ENCODE measurements at regions not wholly inside any gene's neighbourhood (a gene's known extent, or its start where the extent isn't known, plus 50 kb on each side); places are given as distances from the start of the nearest gene placed in this dataset.

DNA sequence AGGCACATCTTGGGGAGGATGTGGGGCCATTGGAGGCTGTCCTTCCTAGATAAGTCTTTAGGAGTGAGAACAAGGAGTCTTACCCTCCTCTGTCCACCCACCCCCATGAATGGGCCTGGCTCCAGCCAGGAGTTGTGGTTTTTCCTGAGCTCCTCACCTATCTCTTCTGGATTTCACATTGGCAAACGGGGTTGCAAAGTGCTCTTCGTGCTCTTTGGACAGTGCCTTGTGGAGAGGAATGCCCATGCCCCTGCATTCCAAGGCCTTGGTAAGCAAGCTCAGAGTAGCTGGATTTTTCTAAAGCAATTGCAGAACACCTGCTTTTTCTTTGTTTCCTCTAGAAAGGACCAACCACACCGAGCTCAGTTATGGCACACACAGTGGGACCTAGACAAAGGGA lies 152.1 kb upstream of the CAMK1G start:
- Histone ChIP-seq H3K9me3 (replicated peaks; ENCODE audit: low read length) (no peaks in the 10 kb centered on the region), H3K4me2 (ENCODE audit: low read length) (no peak overlapping the region), H3K9ac (ENCODE audit: low read depth, low read length) (no peak overlapping the region), H3K27me3 (ENCODE audit: control insufficient read depth, insufficient read depth, low read length) (no peaks in the 10 kb centered on the region), H3K36me3 (ENCODE audit: insufficient read depth, low read length) (no peaks in the 10 kb centered on the region), H3K4me1 (ENCODE audit: control insufficient read depth, insufficient read depth, low read length) (peaks cover 25% of the 10 kb centered on the region), H3K4me3 (ENCODE audit: low read length) (no peak overlapping the region)

DNA sequence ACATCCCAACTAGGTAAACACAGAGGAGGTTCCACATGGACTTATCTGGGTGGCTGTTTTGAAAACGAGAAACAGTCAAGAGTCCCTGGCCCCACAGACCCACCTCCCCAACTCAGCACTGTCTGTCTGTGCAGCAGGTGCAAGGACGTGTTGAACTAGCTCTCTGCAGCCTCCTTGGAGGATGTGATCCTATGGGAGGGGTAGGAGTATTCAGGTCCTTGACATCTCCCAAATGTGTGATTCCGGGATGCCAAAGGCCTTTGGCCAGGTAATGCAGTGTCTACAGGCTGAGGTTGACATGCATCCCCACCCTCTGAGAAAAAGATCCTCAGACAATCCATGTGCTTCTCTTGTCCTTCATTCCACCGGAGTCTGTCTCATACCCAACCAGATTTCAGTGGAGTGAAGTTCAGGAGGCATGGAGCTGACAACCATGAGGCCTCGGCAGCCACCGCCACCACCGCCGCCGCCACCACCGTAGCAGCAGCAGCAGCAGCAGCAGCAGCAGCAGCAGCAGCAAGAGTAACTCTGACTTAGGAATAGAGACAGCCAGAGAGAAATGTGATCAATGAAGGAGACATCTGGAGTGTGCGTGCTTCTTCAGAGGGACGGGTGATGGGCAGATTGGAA lies 151.6 kb upstream of the CAMK1G start:
- no peaks in the 10 kb centered on the region for H3K36me3 ChIP-seq (ENCODE audit: insufficient read depth, low read length)
- H3K9me3 ChIP-seq (replicated peaks; ENCODE audit: low read length): no peaks in the 10 kb centered on the region
- no peaks in the 10 kb centered on the region for H3K27me3 ChIP-seq (ENCODE audit: control insufficient read depth, insufficient read depth, low read length)
- H3K4me3 ChIP-seq (ENCODE audit: low read length): no peak overlapping the region
- H3K4me2 ChIP-seq (ENCODE audit: low read length): no peak overlapping the region
- no peak overlapping the region for H3K9ac ChIP-seq (ENCODE audit: low read depth, low read length)
- H3K4me1 ChIP-seq (ENCODE audit: control insufficient read depth, insufficient read depth, low read length): peaks cover 25% of the 10 kb centered on the region

DNA sequence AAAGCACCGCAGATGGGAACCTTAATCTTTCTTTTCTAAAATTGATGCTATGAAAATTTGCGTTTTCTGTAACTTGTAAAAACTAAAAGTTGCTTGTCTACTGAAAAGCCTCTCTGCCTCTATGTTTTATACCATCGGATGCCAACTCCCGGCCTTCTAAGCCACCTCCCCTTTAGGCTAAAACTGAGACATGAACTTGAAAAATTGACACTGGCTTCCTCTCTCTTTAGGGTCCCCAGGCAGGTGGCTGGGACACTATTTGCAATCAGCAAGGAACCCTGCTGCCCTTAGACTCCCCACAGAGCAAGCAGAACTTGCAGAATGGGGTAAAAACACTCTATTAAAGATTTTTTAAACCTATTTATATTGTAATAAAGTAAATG lies 151.1 kb upstream of the CAMK1G start:
- H3K27me3 ChIP-seq (ENCODE audit: control insufficient read depth, insufficient read depth, low read length): no peaks in the 10 kb centered on the region
- H3K9ac ChIP-seq (ENCODE audit: low read depth, low read length): no peak overlapping the region
- no peaks in the 10 kb centered on the region for H3K36me3 ChIP-seq (ENCODE audit: insufficient read depth, low read length)
- H3K4me2 ChIP-seq (ENCODE audit: low read length): no peak overlapping the region
- H3K4me1 ChIP-seq (ENCODE audit: control insufficient read depth, insufficient read depth, low read length): peaks cover 25% of the 10 kb centered on the region
- H3K9me3 ChIP-seq (replicated peaks; ENCODE audit: low read length): no peaks in the 10 kb centered on the region
- no peak overlapping the region for H3K4me3 ChIP-seq (ENCODE audit: low read length)

DNA sequence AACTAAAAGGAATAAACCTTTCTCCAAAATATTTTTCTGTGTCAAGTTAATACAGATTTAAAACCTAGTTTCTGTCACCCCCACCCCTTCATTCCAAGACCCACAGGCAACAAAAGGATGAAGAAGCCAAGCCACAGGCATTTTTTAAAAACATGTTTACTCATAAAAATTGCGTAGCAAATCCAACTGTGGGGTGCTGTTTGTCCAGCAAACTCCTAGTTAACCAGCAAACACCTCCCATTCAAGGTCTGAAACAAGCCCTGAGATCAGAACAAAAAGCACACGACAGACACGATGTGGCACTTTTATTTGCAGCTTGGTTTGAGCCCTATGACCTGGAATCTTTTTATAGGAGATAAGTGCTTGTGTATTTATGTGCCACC lies 149.9 kb upstream of the CAMK1G start:
- Histone ChIP-seq H3K4me1 (ENCODE audit: control insufficient read depth, insufficient read depth, low read length) (peaks cover 25% of the 10 kb centered on the region), H3K4me3 (ENCODE audit: low read length) (no peak overlapping the region), H3K27me3 (ENCODE audit: control insufficient read depth, insufficient read depth, low read length) (no peaks in the 10 kb centered on the region), H3K9ac (ENCODE audit: low read depth, low read length) (no peak overlapping the region), H3K4me2 (ENCODE audit: low read length) (no peak overlapping the region), H3K36me3 (ENCODE audit: insufficient read depth, low read length) (no peaks in the 10 kb centered on the region), H3K9me3 (replicated peaks; ENCODE audit: low read length) (no peaks in the 10 kb centered on the region)

DNA sequence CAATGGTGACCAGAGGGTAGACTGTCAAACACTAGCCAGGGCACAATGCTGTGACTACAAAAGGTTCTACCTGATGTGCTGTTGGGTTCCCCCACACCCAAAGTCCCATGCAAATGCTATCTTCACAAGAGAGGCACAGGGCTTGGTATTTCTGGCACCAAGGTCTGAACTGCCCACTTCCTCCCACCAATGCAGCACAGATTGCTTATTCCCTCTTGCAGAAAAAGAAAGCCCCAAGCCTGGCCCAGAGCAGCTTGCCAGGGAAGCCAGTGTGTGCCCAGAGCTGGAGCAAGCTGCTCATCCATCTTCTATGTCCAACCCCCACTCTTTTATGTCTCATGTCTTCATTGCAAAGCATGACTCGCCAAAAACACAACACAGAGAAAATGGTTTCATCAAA lies 149.4 kb upstream of the CAMK1G start:
- Histone ChIP-seq H3K27me3 (ENCODE audit: control insufficient read depth, insufficient read depth, low read length) (no peaks in the 10 kb centered on the region), H3K36me3 (ENCODE audit: insufficient read depth, low read length) (no peaks in the 10 kb centered on the region), H3K4me1 (ENCODE audit: control insufficient read depth, insufficient read depth, low read length) (peaks cover 25% of the 10 kb centered on the region), H3K9me3 (replicated peaks; ENCODE audit: low read length) (no peaks in the 10 kb centered on the region), H3K9ac (ENCODE audit: low read depth, low read length) (no peak overlapping the region), H3K4me2 (ENCODE audit: low read length) (no peak overlapping the region), H3K4me3 (ENCODE audit: low read length) (no peak overlapping the region)

DNA sequence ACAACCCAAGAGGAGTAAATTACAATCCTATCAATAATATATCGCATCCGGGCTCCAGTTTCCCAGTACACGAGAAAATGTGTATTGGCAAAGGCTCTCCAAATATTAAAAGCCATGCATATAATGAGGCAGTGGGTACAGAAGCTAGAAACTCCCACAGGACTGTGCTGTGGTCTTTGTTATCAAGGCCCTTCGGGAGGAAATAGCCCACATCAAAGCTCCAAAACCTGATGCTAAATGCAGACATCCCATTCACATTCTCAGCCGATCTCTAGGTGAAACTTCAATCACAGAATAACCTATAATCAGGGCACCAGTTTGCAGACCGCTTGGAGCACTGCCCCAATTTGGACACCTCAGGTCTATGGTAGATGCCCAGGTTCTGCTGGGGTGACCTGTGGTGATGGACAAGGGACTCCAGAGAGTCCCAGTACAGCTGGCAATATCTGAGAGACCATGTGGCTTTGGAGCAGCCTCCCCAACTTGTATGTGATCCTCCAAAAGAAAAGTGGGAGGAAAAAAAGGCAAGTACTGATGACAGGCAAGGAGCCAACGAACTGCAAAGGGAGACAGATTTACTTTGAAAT lies 148.8 kb upstream of the CAMK1G start:
- Histone ChIP-seq H3K27me3 (ENCODE audit: control insufficient read depth, insufficient read depth, low read length) (no peaks in the 10 kb centered on the region), H3K9me3 (replicated peaks; ENCODE audit: low read length) (no peaks in the 10 kb centered on the region), H3K9ac (ENCODE audit: low read depth, low read length) (no peak overlapping the region), H3K4me1 (ENCODE audit: control insufficient read depth, insufficient read depth, low read length) (peaks cover 25% of the 10 kb centered on the region), H3K36me3 (ENCODE audit: insufficient read depth, low read length) (no peaks in the 10 kb centered on the region), H3K4me3 (ENCODE audit: low read length) (no peak overlapping the region), H3K4me2 (ENCODE audit: low read length) (no peak overlapping the region)

DNA sequence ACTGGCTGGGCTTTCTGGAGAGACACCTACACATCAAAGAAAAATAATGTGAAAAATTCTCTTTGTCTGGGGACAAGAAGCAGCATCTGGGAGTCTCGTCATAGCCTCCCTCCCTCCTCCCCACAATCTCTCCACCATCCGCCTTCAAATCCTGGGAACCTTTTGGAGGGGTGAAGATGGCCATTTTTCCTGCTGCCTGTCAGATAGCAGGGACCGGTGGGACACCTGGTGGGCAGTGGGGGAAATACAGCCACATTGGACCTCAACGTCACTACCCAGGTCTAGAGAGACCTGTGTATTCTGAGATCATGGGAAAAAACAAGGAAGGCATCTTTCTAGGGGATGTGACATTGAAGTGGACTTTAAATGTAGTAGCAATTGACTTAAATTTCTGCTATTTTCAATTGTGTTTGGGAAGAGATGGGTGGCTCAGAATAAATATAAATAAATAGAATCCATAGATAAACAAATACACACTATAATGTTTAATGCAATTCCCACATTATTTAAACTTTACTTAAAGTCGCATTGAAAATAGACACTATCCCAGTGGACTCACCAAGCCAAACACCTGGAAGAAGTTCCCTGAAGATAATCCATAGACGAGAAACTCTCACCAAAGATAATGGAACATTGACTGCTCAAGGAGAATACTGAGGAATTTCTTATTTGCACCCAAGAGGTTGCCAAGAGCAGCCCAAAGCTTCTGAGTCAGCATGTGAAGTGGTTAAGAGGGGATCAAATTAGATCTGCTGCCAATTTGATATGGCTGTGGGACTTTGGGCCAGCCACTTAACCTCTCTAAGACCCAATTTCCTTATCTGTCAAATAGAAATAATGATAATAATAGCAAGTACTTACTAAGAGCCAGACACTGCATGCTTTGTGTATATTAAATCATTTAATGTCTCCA lies 147.6 kb upstream of the CAMK1G start:
- Histone ChIP-seq H3K4me2 (ENCODE audit: low read length) (no peak overlapping the region), H3K9me3 (replicated peaks; ENCODE audit: low read length) (no peaks in the 10 kb centered on the region), H3K9ac (ENCODE audit: low read depth, low read length) (peak overlapping the region; percentile 1), H3K36me3 (ENCODE audit: insufficient read depth, low read length) (no peaks in the 10 kb centered on the region), H3K4me1 (ENCODE audit: control insufficient read depth, insufficient read depth, low read length) (peaks cover 25% of the 10 kb centered on the region), H3K27me3 (ENCODE audit: control insufficient read depth, insufficient read depth, low read length) (no peaks in the 10 kb centered on the region), H3K4me3 (ENCODE audit: low read length) (no peak overlapping the region)

GRCh38 chr1:209439828-209440227 lies 143.7 kb upstream of the CAMK1G start:
- Histone ChIP-seq H3K4me1 (ENCODE audit: control insufficient read depth, insufficient read depth, low read length) (peaks cover 8% of the 10 kb centered on the region), H3K9me3 (replicated peaks; ENCODE audit: low read length) (no peaks in the 10 kb centered on the region), H3K4me2 (ENCODE audit: low read length) (no peak overlapping the region), H3K27me3 (ENCODE audit: control insufficient read depth, insufficient read depth, low read length) (no peaks in the 10 kb centered on the region), H3K36me3 (ENCODE audit: insufficient read depth, low read length) (no peaks in the 10 kb centered on the region), H3K9ac (ENCODE audit: low read depth, low read length) (no peak overlapping the region), H3K4me3 (ENCODE audit: low read length) (no peak overlapping the region)

DNA sequence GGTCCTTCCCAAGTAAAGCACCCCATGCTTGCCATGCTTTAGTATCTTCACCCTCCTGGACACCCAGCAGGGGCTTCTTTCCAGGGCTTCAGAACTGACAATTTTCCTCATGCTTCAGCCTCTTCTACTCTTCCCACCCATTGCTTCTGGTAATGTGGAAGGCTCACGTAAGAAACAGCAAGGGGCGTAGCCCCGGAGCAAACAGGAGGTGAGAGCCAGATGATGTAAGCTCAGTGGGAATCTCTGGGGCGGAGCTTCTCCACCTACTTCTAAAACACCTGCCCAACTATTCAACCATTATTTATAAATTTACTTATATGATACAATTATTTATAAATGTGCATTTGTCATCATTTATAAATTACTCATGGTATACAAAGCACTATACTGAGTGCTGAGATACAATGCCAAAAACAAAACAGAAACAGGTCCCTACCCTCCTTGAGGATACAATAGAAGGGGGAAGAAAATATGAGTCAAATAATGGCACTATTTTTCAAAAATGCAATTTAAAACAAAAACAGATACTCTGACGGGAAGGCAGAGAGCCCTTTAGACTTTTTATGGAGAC lies 140.1 kb upstream of the CAMK1G start:
- H3K36me3 ChIP-seq (ENCODE audit: insufficient read depth, low read length): no peaks in the 10 kb centered on the region
- H3K9ac ChIP-seq (ENCODE audit: low read depth, low read length): no peak overlapping the region
- H3K4me2 ChIP-seq (ENCODE audit: low read length): no peak overlapping the region
- H3K9me3 ChIP-seq (replicated peaks; ENCODE audit: low read length): no peaks in the 10 kb centered on the region
- H3K4me3 ChIP-seq (ENCODE audit: low read length): no peak overlapping the region
- H3K27me3 ChIP-seq (ENCODE audit: control insufficient read depth, insufficient read depth, low read length): no peaks in the 10 kb centered on the region
- H3K4me1 ChIP-seq (ENCODE audit: control insufficient read depth, insufficient read depth, low read length): no peaks in the 10 kb centered on the region

GRCh38 chr1:209443975-209444651 lies 139.4 kb upstream of the CAMK1G start:
- no peaks in the 10 kb centered on the region for H3K9me3 ChIP-seq (replicated peaks; ENCODE audit: low read length)
- no peaks in the 10 kb centered on the region for H3K36me3 ChIP-seq (ENCODE audit: insufficient read depth, low read length)
- H3K9ac ChIP-seq (ENCODE audit: low read depth, low read length): no peak overlapping the region
- no peak overlapping the region for H3K4me2 ChIP-seq (ENCODE audit: low read length)
- H3K4me1 ChIP-seq (ENCODE audit: control insufficient read depth, insufficient read depth, low read length): no peaks in the 10 kb centered on the region
- H3K4me3 ChIP-seq (ENCODE audit: low read length): no peak overlapping the region
- H3K27me3 ChIP-seq (ENCODE audit: control insufficient read depth, insufficient read depth, low read length): no peaks in the 10 kb centered on the region

DNA sequence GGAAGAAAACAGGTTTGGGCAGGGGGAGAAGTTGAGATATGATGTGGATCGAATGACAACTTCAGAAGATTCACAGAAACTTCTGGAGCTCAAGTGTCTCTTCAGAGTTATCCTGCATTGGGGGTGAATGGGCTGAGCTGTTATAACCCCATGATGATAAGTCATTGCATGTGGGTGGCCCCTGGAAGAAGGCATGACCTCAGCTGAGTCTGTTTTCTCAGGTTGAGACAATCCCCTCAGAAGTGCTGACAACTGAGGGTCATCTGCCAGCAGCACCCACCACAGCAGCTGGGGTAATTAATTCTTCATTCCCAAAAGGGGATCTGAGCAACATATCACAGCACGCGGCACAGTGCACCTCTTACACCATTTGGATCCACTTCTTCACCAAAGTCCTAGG lies 138.6 kb upstream of the CAMK1G start:
- no peak overlapping the region for H3K9ac ChIP-seq (ENCODE audit: low read depth, low read length)
- no peaks in the 10 kb centered on the region for H3K36me3 ChIP-seq (ENCODE audit: insufficient read depth, low read length)
- H3K4me3 ChIP-seq (ENCODE audit: low read length): no peak overlapping the region
- no peaks in the 10 kb centered on the region for H3K4me1 ChIP-seq (ENCODE audit: control insufficient read depth, insufficient read depth, low read length)
- no peak overlapping the region for H3K4me2 ChIP-seq (ENCODE audit: low read length)
- H3K9me3 ChIP-seq (replicated peaks; ENCODE audit: low read length): no peaks in the 10 kb centered on the region
- H3K27me3 ChIP-seq (ENCODE audit: control insufficient read depth, insufficient read depth, low read length): no peaks in the 10 kb centered on the region
